ENCODE measurements at regions not wholly inside any gene's neighbourhood (a gene's known extent, or its start where the extent isn't known, plus 50 kb on each side); places are given as distances from the start of the nearest gene placed in this dataset.

DNA sequence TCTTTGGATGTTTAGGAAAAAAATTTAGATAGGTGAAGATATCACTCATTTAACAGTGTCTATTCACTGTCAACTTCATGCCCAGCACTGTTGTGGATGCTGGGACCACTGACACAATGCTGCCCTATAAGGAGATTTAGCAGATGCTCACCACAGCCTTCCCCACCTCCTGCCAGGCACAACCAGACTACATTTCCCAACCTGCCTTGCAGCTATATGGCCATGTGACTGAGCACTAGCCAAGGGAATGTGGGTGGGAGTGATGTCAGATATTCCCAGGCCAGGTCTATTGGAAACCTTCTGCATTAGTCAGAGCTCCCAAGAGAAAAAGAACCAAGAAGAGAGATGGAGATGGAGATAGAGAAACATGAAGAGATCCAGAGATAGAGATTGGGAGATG is 302.6 kb upstream of the TAS2R1 start:
- TF ChIP-seq POLR2A (IDR thresholded peaks at IDR 0.05; ENCODE audit: low read depth, low read length) (no peak), CHD1 (IDR thresholded peaks at IDR 0.05; ENCODE audit: low read depth, low read length) (no peak), RCOR1 (IDR thresholded peaks at IDR 0.05; ENCODE audit: insufficient replicate concordance, low read length) (no peak), MXI1 (IDR thresholded peaks at IDR 0.05; ENCODE audit: borderline replicate concordance, low read depth, low read length) (no peak), MAFK (IDR thresholded peaks at IDR 0.05; ENCODE audit: low read depth, low read length) (no peak), RFX5 (IDR thresholded peaks at IDR 0.05; ENCODE audit: low read depth, low read length) (no peak)
- TF ChIP-seq, protein P1, sequence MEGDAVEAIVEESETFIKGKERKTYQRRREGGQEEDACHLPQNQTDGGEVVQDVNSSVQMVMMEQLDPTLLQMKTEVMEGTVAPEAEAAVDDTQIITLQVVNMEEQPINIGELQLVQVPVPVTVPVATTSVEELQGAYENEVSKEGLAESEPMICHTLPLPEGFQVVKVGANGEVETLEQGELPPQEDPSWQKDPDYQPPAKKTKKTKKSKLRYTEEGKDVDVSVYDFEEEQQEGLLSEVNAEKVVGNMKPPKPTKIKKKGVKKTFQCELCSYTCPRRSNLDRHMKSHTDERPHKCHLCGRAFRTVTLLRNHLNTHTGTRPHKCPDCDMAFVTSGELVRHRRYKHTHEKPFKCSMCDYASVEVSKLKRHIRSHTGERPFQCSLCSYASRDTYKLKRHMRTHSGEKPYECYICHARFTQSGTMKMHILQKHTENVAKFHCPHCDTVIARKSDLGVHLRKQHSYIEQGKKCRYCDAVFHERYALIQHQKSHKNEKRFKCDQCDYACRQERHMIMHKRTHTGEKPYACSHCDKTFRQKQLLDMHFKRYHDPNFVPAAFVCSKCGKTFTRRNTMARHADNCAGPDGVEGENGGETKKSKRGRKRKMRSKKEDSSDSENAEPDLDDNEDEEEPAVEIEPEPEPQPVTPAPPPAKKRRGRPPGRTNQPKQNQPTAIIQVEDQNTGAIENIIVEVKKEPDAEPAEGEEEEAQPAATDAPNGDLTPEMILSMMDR (conservative IDR thresholded peaks at IDR 0.05; ENCODE audit: low read depth, low read length): no peak

Data from IMR-90 (cell line).